ENCODE measurements at regions not wholly inside any gene's neighbourhood (a gene's known extent, or its start where the extent isn't known, plus 50 kb on each side); places are given as distances from the start of the nearest gene placed in this dataset.

DNA sequence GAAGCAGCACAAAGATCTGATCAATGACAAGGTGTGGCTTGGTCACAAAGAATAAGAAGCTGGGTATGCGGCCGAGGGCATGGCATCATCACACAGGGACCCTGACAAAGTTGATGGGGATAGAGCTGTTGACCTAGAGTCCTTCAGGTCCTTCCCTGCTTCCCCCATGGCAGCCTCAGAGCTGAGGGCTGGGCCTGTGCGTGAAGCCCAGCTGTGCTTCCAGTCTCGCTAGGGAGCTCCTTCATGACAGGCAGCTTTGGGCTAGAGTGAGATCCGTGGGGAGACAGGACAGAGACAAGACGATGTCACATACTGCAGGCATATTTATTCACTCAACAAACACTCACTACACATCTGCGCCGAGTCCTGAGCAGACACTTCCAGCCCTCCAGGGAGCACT, 56.4 kb upstream of the NEURL1B start:
- no TSS peak for BruUV-seq (replicated peaks)
- POLR2A ChIA-PET = interaction anchor here (0.9 to 1.4 kb wide), 2 partner anchors 24 to 163 kb away, joined by 3 to 5 read pairs; no protein-coding TSS in a partner anchor
- Mint-ChIP-seq H3K27me3 (ENCODE audit: insufficient read depth, unreplicated experiment) (peaks cover 61% of the 10 kb centered on the region), H3K36me3 (ENCODE audit: insufficient read depth, unreplicated experiment) (no peaks in the 10 kb centered on the region), H3K4me3 (ENCODE audit: unreplicated experiment) (no peak overlapping the region), H3K9me3 (ENCODE audit: unreplicated experiment) (no peaks in the 10 kb centered on the region), H3K4me1 (ENCODE audit: insufficient read depth, unreplicated experiment) (no peaks in the 10 kb centered on the region), H3K27ac (ENCODE audit: low read depth, unreplicated experiment) (no peak overlapping the region)
- DNase-seq (ENCODE audit: unreplicated experiment) = no peak
- TF ChIP-seq, protein P1, sequence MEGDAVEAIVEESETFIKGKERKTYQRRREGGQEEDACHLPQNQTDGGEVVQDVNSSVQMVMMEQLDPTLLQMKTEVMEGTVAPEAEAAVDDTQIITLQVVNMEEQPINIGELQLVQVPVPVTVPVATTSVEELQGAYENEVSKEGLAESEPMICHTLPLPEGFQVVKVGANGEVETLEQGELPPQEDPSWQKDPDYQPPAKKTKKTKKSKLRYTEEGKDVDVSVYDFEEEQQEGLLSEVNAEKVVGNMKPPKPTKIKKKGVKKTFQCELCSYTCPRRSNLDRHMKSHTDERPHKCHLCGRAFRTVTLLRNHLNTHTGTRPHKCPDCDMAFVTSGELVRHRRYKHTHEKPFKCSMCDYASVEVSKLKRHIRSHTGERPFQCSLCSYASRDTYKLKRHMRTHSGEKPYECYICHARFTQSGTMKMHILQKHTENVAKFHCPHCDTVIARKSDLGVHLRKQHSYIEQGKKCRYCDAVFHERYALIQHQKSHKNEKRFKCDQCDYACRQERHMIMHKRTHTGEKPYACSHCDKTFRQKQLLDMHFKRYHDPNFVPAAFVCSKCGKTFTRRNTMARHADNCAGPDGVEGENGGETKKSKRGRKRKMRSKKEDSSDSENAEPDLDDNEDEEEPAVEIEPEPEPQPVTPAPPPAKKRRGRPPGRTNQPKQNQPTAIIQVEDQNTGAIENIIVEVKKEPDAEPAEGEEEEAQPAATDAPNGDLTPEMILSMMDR (IDR thresholded peaks at IDR 0.05; ENCODE audit: unreplicated experiment) = no peak
- intact Hi-C loops (cut with micrococcal nuclease) = no loop called here
- CTCF ChIA-PET = interaction anchor here (1.5 to 4.0 kb wide), 3 partner anchors 19 to 113 kb away, joined by 3 to 13 read pairs (median 9); no protein-coding TSS in a partner anchor

DNA sequence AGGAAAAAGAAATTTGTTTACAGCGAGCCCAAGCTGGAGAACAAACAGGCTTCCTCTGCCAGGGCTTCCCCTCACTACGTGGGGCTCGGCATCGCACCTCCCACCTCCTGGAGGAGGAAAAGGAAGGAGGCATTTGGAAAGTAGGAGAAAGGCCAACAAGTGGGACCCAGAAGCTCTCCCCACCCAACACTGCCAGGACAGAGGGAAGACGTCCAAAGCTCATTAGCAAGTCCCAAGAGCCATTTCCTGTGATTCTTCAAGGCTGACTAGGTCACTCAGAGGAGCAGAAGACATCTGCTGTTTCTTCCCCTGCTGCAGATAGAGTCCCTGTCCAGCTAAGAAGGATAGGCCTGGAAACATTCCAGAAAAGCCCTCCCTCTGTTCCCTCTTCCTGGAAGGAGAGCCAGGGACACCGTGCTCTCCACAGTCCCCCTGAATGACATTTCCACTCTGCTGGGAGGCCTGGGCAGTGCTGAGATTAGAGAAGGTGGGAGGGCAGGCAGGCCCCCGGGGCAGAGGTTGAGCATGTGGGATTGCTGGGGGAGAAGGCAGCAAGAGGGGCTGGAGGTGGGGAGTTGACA, 57.0 kb upstream of the NEURL1B start:
- peaks cover 65% of the 10 kb centered on the region for H3K27me3 Mint-ChIP-seq (ENCODE audit: insufficient read depth, unreplicated experiment)
- no peaks in the 10 kb centered on the region for H3K9me3 Mint-ChIP-seq (ENCODE audit: unreplicated experiment)
- DNase-seq (ENCODE audit: unreplicated experiment) = no peak
- H3K27ac Mint-ChIP-seq (ENCODE audit: low read depth, unreplicated experiment) = no peak overlapping the region
- intact Hi-C loops (cut with micrococcal nuclease) = no loop called here
- no peak overlapping the region for H3K4me3 Mint-ChIP-seq (ENCODE audit: unreplicated experiment)
- no TSS peak for BruUV-seq (replicated peaks)
- TF ChIP-seq, protein P1 (IDR thresholded peaks at IDR 0.05; ENCODE audit: unreplicated experiment) = no peak
- no peaks in the 10 kb centered on the region for H3K36me3 Mint-ChIP-seq (ENCODE audit: insufficient read depth, unreplicated experiment)
- CTCF ChIA-PET = interaction anchor here (0.8 to 4.0 kb wide), 3 partner anchors 63 to 105 kb away, joined by 3 to 13 read pairs (median 4); no protein-coding TSS in a partner anchor
- H3K4me1 Mint-ChIP-seq (ENCODE audit: insufficient read depth, unreplicated experiment) = no peaks in the 10 kb centered on the region
- POLR2A ChIA-PET = interaction anchor here (0.9 to 1.4 kb wide), 2 partner anchors 23 to 163 kb away, joined by 3 to 5 read pairs; no protein-coding TSS in a partner anchor

DNA sequence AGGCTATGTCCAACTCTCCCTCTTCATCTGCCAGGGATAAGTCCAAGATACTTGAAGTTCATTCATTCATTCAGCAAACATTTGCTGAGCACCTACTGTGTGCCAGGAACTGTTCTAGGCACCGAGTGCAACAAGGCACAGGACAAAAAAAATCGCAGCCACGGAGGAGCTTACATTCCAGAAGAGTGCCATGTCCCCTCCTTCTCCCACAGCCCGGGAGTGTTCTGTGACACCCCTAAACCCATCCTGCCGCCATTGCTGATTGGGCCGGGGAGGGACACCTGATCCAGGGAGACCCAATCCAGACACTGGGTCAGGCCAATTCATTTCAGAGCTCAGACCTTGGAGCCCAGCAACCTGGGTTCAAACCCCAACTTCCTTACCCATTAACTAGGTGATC, 58.1 kb upstream of the NEURL1B start:
- DNase-seq (ENCODE audit: unreplicated experiment) = no peak
- intact Hi-C loops (cut with micrococcal nuclease) = no loop called here
- H3K4me3 Mint-ChIP-seq (ENCODE audit: unreplicated experiment) = no peak overlapping the region
- TF ChIP-seq, protein P1 (IDR thresholded peaks at IDR 0.05; ENCODE audit: unreplicated experiment) = no peak
- H3K9me3 Mint-ChIP-seq (ENCODE audit: unreplicated experiment) = no peaks in the 10 kb centered on the region
- ChIA-PET CTCF (interaction anchor here (1.1 to 1.6 kb wide), 2 partner anchors 104 to 114 kb away, joined by 3 to 4 read pairs; no protein-coding TSS in a partner anchor), POLR2A (interaction anchor here (0.7 kb wide), 1 partner anchor 99 kb away, joined by 4 read pairs; no protein-coding TSS in a partner anchor)
- BruUV-seq (replicated peaks) = no TSS peak
- no peaks in the 10 kb centered on the region for H3K4me1 Mint-ChIP-seq (ENCODE audit: insufficient read depth, unreplicated experiment)
- H3K36me3 Mint-ChIP-seq (ENCODE audit: insufficient read depth, unreplicated experiment) = no peaks in the 10 kb centered on the region
- no peak overlapping the region for H3K27ac Mint-ChIP-seq (ENCODE audit: low read depth, unreplicated experiment)
- H3K27me3 Mint-ChIP-seq (ENCODE audit: insufficient read depth, unreplicated experiment) = peaks cover 65% of the 10 kb centered on the region

DNA sequence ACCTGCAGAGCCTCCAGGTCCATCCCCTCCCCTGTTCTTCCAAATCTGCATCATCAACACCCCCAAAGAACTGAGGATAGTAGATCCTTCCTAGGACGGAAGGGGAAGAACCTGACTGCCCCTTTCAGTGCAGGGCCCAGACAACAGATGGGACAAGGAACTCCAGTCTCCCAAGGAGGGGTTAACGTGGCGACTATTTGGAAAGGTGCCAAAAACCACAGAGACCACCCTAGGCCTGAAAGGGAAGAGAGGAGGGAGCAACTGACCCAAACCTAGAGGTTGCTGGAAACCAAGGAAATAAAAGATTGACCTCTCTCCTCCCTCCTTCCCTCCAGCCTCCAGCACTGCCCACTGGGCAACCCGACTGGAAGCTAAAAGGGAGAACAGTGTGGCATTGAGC, 59.7 kb upstream of the NEURL1B start:
- H3K27me3 Mint-ChIP-seq (ENCODE audit: insufficient read depth, unreplicated experiment) = peaks cover 54% of the 10 kb centered on the region
- CTCF ChIA-PET = no interaction called here
- H3K9me3 Mint-ChIP-seq (ENCODE audit: unreplicated experiment) = no peaks in the 10 kb centered on the region
- BruUV-seq (replicated peaks) = no TSS peak
- POLR2A ChIA-PET = interaction anchor here (0.6 kb wide), 1 partner anchor 782 kb away, joined by 3 read pairs; no protein-coding TSS in a partner anchor
- TF ChIP-seq, protein P1 (IDR thresholded peaks at IDR 0.05; ENCODE audit: unreplicated experiment) = no peak
- no peak overlapping the region for H3K4me3 Mint-ChIP-seq (ENCODE audit: unreplicated experiment)
- DNase-seq (ENCODE audit: unreplicated experiment) = no peak
- H3K27ac Mint-ChIP-seq (ENCODE audit: low read depth, unreplicated experiment) = no peak overlapping the region
- H3K4me1 Mint-ChIP-seq (ENCODE audit: insufficient read depth, unreplicated experiment) = no peaks in the 10 kb centered on the region
- intact Hi-C loops (cut with micrococcal nuclease) = no loop called here
- H3K36me3 Mint-ChIP-seq (ENCODE audit: insufficient read depth, unreplicated experiment) = no peaks in the 10 kb centered on the region
